T-helper 2 cell treated with Interferon-gamma antibody and Interleukin-4, amounts not matched to agents 100 ng/mL and 5 ng/mL, for 36 hours (primary cell): ENCODE measurements at regions not wholly inside any gene's neighbourhood (a gene's known extent, or its start where the extent isn't known, plus 50 kb on each side); places are given as distances from the start of the nearest gene placed in this dataset.

Experiments
- intact Hi-C: fragments of 100-400 bp; cut with micrococcal nuclease; formaldehyde crosslinking; loops from one replicate; pipeline ENCODE4 v1.15.1; 2023

DNA sequence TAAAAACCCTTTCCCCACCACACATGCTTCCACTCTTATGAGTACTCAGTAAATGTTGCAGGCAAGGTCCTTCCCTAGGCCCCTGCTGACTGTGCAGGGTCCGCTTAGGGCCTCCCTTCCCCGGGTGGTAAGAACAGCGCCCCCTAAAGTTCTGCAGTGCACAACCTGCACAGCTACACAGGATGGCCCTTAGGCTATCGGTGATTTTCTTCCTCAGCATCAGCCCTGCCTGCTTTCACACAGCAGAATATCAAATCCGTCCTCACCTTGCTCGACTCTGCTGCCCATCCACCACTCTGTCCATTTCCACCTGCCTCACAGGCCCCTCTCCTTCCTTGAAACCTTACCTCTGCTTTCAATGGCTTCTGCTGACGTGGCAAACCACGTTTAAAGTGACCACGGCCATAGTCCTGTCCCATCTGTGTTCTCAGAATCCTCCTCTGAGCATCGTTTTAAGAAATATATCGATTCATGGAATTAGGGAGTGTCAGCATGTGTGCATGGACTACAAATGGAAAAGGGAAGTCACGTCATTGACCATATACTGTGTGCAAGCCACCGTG lies 51.4 kb upstream of the TMEM132E start:
- intact Hi-C loops, result no loop called here

DNA sequence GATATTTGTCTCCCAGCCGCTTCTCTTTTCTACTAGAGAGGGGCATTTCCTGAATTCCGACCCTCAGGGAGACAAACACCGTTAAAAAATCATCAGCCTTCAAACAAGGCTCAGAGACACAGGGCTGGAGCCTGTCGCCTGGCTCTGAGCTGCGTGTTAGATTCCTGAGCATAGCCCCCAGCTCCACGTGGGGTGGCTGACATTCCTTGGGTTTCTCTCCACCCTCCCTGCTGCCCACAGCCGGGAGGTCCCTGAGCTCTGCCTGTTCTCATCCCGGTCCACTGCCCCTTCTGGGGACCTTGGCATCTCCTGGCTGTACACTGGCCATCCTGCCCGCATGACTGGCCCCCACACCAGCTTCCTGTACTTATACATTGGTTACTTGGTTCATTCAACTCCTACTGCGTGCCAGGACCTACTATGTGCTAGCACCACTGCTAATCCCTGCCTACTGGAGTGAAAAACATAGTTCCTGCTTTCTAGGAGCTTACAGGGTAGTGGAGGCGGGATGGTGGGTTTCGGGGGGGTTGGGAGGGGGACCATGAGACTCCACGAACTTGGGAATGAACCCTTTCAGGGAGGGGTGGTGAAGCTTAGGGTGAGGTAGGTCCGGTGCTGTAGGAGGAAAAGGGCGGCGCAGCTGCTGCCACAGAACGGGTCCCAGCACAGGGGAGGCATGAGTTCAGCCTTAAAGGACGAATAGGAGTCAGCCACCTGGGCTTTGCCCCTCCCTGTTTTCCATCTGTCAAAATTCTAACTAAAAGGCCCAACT lies 52.1 kb upstream of the TMEM132E start:
- intact Hi-C loops, result no loop called here

DNA sequence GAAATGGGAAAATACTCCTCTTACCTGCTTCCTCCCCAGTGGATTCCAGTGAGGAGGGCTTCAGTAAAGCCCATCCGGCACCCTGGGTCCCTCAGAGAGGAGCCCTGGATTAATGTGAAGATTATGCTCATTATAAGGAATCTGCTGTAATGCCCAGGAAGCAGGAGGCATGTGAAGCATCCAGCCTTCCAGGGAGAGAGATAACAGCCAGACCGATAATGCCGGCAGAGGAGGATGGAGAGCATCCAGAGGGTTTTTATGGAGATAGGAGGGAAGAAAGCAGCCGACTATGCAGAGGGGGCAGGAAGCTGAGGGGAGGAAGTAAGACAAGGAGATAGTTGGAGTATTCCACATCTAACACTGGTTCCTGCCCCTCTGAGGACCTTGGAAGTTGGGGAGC lies 53.7 kb upstream of the TMEM132E start:
- intact Hi-C loops, result no loop called here

DNA sequence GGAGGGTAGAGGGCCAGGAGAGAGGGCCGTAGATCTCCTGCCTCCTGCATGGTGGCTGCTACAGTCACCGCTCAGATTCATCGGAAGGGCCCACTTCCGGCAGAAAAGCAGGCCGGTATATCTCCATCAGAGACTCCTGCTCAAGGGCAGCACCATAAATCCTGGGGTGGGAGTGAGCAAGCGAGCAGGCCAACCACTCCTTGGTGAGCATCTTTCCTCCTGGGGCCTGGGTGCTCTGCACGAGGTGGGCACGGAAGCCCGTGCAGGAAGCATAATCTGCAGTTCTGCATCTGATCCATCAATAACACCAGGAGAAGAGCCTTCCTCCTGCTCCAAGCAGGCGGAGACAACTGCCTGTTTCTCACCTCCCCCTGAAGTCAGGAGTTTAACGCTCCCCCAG lies 57.4 kb upstream of the TMEM132E start:
- intact Hi-C loops, result no loop called here

DNA sequence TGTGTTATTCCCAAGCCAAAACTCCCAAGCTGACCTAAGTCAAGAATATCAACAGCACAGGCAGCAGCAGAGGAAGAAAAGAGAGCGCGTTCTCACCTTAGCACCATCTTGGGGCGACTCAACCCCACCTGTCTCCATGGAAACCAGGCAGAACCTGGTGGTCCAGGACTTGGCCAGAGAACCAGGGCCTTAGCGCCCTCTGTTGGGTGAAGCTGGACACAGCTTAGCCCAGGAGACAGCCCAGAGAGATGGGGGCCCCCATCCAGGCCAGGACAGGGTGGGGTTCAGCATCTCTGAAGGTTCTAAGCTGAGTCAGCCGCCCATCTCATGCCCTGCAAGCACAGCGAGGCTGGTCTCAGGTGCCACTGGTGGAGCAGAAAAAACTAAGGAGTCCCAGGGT lies 60.1 kb upstream of the TMEM132E start:
- intact Hi-C loops, result no loop called here

DNA sequence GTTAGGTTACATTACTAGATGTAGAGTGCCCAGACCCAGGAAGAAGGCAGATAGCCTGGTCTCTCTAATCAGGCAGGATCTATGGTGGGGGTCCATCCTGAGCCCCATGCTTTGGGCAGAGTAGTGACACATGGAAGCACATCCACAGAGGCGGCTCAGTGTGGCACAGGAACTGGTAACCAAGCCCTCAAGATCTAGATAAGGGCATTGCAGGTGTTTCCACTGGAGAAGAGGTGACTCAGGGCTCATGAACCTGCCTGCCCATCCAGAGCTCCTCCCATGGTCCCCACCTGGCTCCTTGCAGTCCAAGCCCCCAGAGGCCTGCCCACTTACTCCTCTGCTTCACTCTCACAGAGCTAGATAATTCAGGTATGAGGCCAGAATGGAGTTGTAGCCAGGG lies 62.0 kb upstream of the TMEM132E start:
- intact Hi-C loops, result no loop called here

DNA sequence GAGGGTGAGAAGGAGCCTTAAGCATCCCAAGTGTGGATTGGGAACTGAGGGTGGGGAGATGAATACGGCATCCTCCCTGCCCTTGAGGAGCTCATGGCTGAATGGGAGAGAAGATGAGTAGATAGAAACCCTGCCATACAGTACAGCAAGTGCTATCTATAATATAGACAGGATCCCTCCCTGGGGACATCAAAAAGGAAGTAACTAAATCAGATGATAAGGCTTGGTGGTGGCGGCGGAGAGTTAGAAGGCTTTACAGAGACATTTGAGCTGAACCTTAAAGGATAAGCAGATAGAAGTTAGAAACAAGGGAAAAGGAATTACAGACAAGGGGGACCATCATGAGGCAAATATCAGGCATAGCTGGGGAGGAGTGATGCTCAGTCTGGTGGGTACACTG lies 67.5 kb upstream of the TMEM132E start:
- intact Hi-C loops, result no loop called here

DNA sequence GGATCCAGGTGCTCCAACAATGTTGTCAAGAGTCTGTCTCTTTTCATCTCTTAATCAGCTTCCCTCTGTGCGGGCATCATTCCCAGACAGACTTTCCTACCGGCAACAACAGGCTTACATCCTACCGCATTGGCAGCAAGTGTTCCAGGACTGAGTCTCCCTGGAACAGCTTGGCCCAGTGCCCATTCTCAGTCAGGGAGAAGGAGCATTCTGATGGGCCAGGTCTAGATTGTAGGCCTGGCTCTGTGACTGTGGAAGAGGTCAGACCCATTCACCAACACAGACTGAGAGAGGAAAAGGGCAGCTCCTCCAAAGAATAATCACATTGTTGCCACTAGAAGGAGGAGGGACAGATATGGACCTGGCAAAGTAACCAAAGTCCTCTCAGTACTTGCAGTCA lies 68.1 kb upstream of the TMEM132E start:
- intact Hi-C loops, result no loop called here

DNA sequence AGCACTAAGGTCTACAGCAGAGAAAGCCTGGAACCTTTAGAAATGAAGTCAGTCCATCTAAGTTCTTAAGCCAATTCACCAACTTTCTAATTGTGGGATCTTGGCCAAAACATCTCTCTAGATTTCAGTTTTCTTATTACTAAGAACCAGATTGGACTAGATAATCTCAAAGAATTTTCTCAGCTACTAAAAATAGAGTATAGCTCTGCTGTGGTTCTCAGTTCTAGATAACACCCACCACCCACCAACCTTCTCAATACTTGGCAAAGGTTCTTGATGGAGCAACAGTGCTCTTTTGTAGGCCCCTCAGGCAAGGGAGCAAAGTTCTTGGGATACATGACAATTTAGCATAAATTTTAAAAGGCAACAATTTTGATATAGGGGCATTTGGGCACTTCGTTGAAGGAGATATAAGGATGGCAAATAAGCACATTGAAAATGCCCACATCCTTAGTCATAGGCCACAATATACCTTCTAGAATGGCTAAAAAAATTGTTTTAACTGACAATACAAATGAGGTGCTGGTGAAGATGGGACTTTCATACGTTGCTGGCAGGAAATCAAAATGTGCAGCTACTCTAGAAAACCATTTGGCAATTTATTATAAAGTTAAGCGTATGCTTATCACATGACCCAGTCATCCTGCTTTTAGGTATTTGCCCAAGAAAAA lies 74.4 kb upstream of the TMEM132E start:
- intact Hi-C loops, result no loop called here

DNA sequence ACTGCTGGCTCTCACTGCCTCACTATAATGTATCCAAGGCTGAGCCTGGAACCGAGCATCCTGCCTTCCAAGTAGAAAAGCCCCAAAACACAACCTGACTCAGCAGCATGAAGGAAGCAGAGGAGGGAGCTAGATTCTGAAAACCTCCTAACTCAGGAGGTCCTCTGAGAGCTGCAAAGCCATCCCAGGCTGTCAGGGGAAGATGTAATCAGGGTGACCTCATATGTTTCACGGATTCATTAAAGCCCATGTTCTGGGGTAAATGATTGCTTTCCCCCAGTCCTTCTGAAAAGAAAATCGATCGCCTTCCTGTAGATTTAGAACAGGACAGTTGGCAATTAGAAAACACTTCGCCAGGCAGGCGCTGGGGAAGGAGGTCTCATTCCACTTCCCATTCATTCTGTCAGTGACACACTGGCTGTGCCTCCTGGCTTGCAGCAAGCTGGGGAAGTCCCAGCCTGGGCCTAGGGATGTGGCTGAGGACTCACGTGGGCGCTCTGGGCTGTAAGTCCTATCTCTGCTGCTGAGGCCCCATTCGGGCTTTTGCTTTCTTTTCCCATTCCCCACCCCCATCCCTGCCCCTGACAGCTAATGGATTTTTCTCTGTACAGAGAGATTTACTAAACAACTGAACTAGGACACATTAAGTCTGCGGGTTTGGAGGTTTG lies 75.7 kb upstream of the TMEM132E start:
- intact Hi-C loops, result no loop called here

DNA sequence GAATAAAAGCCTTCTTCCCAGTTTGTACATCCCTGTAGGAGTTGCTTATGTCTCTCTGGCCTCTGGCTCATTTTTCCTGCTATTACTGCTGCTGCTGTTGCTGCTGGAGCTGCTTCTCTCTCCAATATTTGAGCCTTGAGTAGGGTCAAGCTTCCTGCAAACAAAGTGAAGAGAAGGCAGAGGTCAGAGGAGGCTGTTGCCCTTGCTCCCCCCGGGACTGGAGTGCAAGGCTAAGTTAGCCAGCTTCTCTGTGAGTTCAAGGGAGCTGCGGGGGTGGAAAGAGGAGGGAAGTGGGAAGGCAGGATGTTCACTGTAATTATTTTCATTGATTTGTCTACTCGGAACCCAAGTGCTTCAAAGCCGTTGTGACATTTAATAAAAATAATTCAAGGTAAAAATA lies 77.0 kb upstream of the TMEM132E start:
- intact Hi-C loops, result no loop called here

DNA sequence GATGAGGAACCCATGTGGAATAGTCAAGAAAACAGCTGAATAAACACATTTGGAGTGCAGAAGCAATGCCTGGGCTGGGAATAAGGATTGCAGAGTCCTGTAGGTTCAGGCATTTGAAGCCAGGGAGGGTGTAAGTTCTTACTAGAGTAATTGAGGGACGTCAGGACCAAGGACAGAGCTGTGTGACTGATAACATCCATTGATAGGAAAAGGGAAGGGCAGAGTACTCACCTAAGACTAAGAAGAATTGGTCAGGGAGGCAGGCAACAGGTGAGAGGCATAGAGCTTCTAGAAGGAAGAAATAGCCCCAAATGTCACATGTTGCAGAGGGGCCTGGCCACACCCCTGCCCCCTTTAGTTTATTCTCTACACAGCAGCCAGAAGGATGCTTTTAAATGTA lies 79.8 kb upstream of the TMEM132E start:
- intact Hi-C loops, result no loop called here

DNA sequence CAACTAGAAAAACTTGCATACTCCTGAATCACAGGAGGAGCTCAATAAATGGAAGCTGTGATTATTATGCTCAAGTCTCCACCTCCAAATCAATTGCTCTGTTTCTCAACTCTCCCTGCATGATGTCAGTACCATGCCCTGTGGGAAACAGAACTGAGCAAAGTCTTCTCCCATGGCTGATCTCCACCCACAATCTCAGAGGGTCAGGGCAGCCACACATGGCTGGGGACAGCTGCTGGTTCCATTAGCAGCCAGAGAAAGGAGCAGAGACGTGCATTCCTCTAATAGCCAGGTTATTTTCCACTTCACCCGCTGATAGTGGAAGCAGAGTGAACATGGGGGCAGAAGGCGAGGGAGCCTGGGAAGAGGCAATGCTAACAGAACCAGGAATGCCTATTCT lies 85.5 kb upstream of the TMEM132E start:
- intact Hi-C loops, result no loop called here

DNA sequence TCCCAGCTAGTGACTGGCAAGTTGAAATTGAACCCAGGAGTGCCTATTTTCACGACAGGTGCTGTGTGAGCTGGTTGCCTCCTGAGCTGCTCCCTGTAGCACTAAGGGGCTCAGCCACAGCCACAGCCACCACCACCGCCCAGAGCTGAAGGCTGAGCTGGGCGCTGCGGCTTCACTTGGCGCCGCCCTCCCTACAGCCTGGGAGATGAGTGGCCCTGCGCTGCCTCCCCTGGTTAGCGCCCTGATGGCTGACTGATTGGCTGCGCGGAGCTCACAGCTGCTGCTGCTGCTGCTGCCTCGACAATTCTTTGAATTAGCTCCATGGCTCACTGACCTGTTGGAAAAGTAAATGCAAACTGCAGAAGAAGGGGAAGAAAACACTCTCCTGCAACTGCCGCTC lies 91.8 kb upstream of the TMEM132E start:
- intact Hi-C loops, result no loop called here

DNA sequence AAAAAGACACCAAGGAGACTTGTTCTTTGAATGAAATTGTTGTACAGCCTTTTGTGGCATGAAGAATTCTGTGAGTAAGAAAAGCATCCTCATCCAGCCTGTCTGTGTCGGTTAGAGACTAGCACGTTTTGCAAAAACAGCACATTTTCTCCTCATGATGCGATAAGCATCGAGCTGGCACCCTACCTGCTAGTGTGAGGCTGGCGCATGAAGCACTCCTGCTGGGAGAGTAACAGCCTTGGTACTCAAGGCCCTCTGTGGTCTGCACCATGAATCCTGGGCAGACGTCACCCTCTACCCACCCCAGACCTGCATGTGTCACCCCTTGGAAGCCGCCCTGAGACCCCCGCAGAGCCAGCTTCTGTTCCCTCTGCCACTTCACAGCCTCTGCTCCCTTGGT lies 92.6 kb upstream of the TMEM132E start:
- intact Hi-C loops, result no loop called here

DNA sequence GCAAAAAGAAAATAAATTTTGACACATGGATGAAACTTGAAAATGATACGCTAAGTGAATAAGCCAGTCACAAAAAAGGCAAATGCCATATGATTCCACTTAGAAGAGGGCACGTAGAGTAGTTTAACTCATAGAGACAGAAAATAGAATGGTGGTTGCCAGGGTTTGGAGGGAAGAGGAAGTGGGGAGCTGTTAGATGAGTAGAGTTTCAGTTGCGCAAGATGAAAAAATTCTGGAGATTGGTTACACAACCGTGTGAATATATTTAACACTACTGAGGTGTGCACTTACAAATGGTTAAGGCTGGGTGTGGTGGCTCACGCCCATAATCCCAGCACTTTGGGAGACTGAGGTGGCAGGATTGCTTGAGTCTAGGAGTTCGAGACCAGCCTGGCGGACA lies 93.4 kb upstream of the TMEM132E start:
- intact Hi-C loops, result no loop called here

DNA sequence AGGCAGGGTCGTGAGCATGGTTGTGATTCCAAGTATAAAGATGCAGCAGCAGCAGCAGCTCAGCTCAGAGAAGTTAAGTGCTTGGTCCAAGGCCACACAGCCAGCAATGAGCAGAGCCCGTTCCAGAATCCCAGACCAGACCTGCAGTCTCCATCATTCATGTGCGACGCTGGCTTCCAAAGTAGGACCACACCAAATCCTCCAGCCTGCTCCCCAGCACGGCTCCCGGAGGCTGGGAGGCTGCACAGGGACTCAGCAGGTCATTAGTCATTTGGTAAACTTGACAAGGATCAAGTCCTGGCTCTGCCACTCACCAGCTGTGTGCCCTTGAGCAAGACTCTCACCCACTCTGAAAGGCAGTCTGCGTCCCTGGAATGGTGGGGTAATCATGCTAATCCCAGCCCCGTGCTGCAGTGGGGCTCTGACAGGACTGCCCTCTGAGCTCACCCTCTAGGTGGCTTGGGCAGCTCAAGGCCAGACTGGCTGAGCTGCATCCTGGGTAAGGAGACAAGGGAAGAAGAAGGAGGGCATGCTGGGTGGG lies 95.1 kb upstream of the TMEM132E start:
- intact Hi-C loops, result no loop called here

DNA sequence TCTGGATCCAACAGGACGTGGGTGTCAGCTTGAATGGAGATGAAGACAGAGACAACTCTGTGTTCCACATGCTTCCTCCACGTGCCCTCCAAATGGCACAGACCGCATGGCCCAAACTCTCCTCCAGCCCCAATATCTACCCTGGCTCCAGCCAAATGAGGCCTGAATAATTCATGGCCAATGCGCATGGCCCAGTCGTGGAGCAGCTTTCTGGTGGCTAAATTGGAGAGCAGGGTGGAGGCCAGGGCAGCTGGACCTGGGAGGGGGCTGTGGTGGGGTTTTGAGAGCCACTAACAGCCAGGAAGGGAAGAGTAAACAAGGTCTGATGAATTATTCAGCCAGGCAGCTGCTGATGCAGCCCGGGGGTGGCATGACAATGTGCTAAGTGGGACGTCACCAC lies 96.7 kb upstream of the TMEM132E start:
- intact Hi-C loops, result no loop called here

DNA sequence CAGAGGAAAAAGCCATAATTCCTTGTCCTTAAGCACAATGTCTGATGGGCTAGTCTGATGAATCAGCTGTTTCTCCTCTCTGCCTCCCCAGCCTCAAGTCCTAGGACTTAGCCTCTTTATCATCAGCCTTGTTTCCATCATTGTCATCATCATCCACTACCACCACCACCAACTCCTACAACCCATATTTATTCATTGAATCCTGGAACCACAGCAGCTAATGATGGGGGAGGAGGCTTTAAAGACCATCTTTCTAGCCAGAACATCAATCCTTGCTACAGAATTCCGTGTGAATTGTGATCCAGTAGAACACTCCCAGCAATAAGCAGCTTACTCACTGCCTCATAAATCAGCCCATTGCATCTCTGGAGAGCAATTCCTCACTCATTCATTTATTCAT lies 97.6 kb upstream of the TMEM132E start:
- intact Hi-C loops, result no loop called here

DNA sequence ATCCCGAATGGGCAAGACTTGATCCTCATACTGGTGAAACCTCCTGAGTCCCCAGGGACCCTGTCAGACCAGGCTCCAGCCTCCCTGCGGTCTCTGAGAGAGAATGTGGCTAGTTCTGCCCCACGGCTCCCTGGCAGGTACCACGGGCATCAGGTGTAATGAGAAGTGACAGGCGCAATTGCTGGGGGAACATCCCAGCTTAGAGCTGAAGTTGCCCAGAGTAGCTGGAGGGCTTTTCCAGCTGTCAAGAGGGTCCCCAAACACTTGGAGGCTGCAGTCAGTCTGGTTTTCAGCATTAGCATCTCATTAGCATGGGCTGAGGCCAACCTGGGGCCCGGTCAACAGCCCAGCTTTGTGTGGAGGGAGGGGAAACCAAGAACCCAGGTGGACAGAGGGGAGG lies 100.0 kb upstream of the TMEM132E start:
- intact Hi-C loops, result no loop called here

DNA sequence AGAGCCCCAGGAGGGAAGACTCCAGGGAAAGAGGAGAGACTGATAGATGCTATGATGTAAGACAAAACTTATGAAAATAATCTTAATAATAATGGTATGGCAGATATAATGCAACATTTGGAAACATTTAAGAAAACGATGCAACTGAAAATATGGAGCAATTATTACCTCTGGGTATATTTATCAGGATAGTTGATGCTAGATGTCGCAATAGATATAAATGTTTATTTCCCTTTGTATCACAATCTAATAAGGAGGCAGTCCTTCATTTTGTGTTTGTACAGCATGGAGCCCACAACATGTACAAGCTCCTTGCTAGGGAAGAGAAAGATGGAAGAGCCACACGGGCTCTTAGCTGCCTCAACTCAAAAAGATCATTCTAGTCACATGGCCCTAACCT lies 101.1 kb upstream of the TMEM132E start:
- intact Hi-C loops, result no loop called here

DNA sequence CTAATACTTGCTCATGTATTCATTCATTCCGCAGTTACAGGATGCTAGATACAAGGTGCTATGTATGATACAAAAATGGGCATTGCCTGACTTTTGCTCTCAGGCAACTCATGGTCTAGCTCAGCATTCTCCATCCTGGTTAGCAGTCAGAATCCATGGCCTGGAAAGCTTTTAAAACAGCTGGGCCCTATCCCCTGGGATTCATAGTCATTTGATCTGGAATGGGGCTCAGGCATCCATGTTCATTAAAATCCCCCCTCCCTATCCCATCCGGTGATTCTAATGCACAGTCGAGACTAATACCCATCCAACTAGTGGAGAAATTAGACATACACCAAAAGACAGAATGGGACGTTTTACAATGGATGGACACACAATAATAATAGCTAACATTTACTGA lies 104.1 kb upstream of the TMEM132E start:
- intact Hi-C loops, result no loop called here
